Stimulated activated naive B cell treated with anti-CD40 and anti-IgM and Interleukin-4, amounts not matched to agents 10 μg/mL and 1 μg/mL and 100 μg/mL, for 72 hours (primary cell): ENCODE measurements at regions not wholly inside any gene's neighbourhood (a gene's known extent, or its start where the extent isn't known, plus 50 kb on each side); places are given as distances from the start of the nearest gene placed in this dataset.
A peak's percentile ranks its signal among the peaks of the same experiment; 100 is the strongest.

ENCODE experiments used
- ATAC-seq, 2 donors: fragments of 150-1000 bp; cut with Tn5 transposase; replicated peaks; 2 replicates each; pipeline ENCODE4 v1.10.0; 2021; ENCODE audit warnings: moderate library complexity in 1 of 2
- DNase-seq: peaks from one replicate; pipeline ENCODE4 v3.0.0; 2021
- H3K27ac Mint-ChIP-seq: one replicate; pipeline ENCODE4 v1.8.0; 2022; ENCODE audit warnings: mild to moderate bottlenecking, mixed read lengths
- H3K27me3 Mint-ChIP-seq, 2 donors: one replicate each; pipeline ENCODE4 v1.8.0; 2022; ENCODE audit warnings: mixed read lengths in 2 of 2
- H3K36me3 Mint-ChIP-seq, 2 donors: one replicate each; pipeline ENCODE4 v1.8.0; 2022; ENCODE audit warnings: mixed read lengths in 2 of 2, mild to moderate bottlenecking in 1 of 2
- H3K4me1 Mint-ChIP-seq, 2 donors: one replicate each; pipeline ENCODE4 v1.8.0; 2022; ENCODE audit warnings: mixed read lengths in 2 of 2, mild to moderate bottlenecking in 1 of 2
- H3K4me3 Mint-ChIP-seq, 2 donors: one replicate each; pipeline ENCODE4 v1.8.0; 2022; ENCODE audit warnings: mild to moderate bottlenecking in 2 of 2, mixed read lengths in 2 of 2, moderate library complexity in 1 of 2
- H3K9me3 Mint-ChIP-seq, 2 donors: one replicate each; pipeline ENCODE4 v1.8.0; 2022; ENCODE audit warnings: mixed read lengths in 2 of 2, mild to moderate bottlenecking in 1 of 2

DNA sequence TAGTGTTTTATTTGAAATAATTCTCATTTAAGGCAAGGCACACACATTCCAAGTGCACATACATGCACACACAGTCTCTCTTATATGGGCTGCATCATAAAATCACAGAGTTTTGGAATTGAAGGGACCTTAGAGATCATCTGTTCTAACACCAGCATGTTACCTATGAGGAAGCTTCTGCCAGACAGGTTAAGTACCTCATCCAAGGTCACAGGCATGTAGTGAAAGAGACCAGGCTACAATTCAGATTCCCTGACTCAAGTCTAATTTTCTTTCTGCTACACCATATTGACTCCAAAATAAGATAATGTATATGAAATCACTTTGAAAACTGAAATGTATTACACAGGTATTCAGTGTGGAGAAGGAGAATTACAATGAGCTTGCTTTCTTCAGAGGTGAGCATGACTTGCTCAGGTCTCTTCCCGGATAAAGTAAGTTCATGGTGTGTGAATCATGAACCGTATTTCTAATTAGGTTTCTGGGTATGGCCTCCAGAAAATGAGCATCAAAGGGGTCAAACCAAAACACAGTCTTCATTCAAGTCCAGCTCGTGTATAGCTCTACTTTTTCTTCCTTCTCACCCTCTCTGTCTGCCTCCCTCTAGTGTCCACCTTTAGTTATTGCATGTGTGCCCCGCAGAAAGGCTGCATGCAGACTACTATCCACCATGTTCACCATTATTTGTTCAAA, 411.9 kb downstream of the FUT8 start:
- no peaks in the 10 kb centered on the region for H3K9me3 Mint-ChIP-seq
- no peak overlapping the region for H3K4me3 Mint-ChIP-seq
- no peak overlapping the region for H3K27ac Mint-ChIP-seq
- H3K4me1 Mint-ChIP-seq: peaks cover 5% of the 10 kb centered on the region in 2 donors
- ATAC-seq: peak; percentile 89 to 91
- peaks cover 0 to 7% of the 10 kb centered on the region in 2 donors for H3K27me3 Mint-ChIP-seq
- peak; percentile 52 for DNase-seq
- no peaks in the 10 kb centered on the region for H3K36me3 Mint-ChIP-seq

DNA sequence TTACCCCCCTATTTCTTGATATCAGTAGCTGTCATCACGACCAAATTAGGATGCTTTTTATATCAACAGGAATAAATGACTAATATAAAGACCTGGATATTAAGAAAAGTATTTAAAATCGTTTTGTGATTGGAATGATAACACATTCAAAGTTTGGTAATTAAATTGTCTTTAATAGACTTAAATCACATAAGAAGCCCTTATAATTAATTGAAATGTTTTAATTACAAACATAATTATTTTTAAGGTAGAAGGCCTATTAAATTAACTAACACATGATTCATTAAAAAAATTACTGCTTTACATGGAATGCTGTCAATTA, 412.4 kb downstream of the FUT8 start:
- ATAC-seq (no peak), DNase-seq (no peak)
- Mint-ChIP-seq H3K4me3 (no peak overlapping the region), H3K27me3 (peaks cover 0 to 7% of the 10 kb centered on the region in 2 donors), H3K27ac (no peak overlapping the region), H3K36me3 (no peaks in the 10 kb centered on the region), H3K9me3 (no peaks in the 10 kb centered on the region), H3K4me1 (peaks cover 5% of the 10 kb centered on the region in 2 donors)

- H3K27ac Mint-ChIP-seq: no peak overlapping the region
Observed at GRCh38 chr14:65826946-65827345, 414.4 kb downstream of the FUT8 start.

GRCh38 chr14:65827520-65827919, 415.0 kb downstream of the FUT8 start:
- no peak overlapping the region for H3K27ac Mint-ChIP-seq
- peaks cover 5% of the 10 kb centered on the region in 2 donors for H3K4me1 Mint-ChIP-seq
- H3K9me3 Mint-ChIP-seq: peaks cover 0 to 2% of the 10 kb centered on the region in 2 donors
- DNase-seq: no peak
- H3K4me3 Mint-ChIP-seq: no peak overlapping the region
- no peak for ATAC-seq
- peaks cover 0 to 3% of the 10 kb centered on the region in 2 donors for H3K36me3 Mint-ChIP-seq
- H3K27me3 Mint-ChIP-seq: peaks cover 0 to 7% of the 10 kb centered on the region in 2 donors

More at GRCh38 chr14:65826946-65827345, 414.4 kb downstream of the FUT8 start:
- DNase-seq: no peak
- Mint-ChIP-seq H3K9me3 (peaks cover 0 to 2% of the 10 kb centered on the region in 2 donors), H3K4me1 (peaks cover 5% of the 10 kb centered on the region in 2 donors), H3K4me3 (no peak overlapping the region), H3K27me3 (peaks cover 0 to 7% of the 10 kb centered on the region in 2 donors), H3K36me3 (peaks cover 0 to 3% of the 10 kb centered on the region in 2 donors)
- no peak for ATAC-seq

GRCh38 chr14:65828396-65828795, 415.9 kb downstream of the FUT8 start:
- peaks cover 0 to 2% of the 10 kb centered on the region in 2 donors for H3K9me3 Mint-ChIP-seq
- ATAC-seq (no peak), DNase-seq (no peak)
- no peak overlapping the region for H3K4me3 Mint-ChIP-seq
- peaks cover 0 to 7% of the 10 kb centered on the region in 2 donors for H3K27me3 Mint-ChIP-seq
- no peak overlapping the region for H3K27ac Mint-ChIP-seq
- H3K36me3 Mint-ChIP-seq: peaks cover 0 to 3% of the 10 kb centered on the region in 2 donors
- H3K4me1 Mint-ChIP-seq: peaks cover 5% of the 10 kb centered on the region in 2 donors

DNA sequence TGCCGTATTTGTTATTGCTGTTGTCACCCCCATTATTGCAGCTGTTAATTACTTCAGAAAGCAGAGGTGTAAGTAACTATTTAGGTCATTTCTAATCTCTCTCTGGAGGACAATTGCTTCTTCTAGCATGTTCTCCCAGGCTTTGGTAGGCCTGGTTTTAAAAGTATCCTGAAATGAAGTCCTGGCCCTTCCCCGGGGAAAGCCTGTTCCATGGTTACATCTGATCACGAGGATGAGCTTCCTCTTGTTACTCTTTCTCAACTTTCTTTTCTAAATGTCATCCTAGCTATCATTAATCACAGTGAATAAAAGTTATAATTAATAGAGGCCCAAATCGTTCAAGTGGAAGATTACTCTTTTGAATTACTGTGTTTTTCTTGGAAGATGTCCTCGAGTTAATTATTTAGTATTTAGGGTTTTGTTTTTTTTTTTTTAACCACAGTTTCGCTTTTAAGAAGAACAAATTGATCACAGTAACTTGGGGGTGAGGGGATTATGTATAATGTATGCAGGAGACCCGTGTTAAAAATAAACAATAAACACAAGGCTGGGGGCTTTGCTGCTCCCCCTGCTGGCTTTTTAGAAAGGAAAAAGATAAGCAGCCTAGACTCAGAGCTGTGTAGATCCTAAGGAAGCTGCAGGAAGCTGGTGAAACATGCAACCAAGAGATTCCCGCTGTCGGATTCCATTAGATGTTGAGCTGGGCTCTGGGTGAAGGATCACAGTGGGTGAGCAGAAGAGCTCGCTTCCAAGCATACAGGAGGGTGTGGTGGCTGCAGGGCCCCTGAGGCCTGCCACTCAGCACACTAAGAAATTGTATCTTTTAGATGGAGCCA, 420.1 kb downstream of the FUT8 start:
- no peak for DNase-seq
- H3K27me3 Mint-ChIP-seq: peaks cover 3 to 6% of the 10 kb centered on the region in 2 donors

GRCh38 chr14:65833267-65833880, 420.8 kb downstream of the FUT8 start:
- Mint-ChIP-seq H3K9me3 (peaks cover 0 to 2% of the 10 kb centered on the region in 2 donors), H3K27ac (no peak overlapping the region), H3K27me3 (peaks cover 0 to 7% of the 10 kb centered on the region in 2 donors), H3K4me1 (no peaks in the 10 kb centered on the region), H3K4me3 (no peak overlapping the region), H3K36me3 (peaks cover 0 to 3% of the 10 kb centered on the region in 2 donors)
- DNase-seq (no peak), ATAC-seq (no peak)

More for the DNA sequence above, 420.1 kb downstream of the FUT8 start:
- no peak for ATAC-seq
- H3K9me3 Mint-ChIP-seq: peaks cover 0 to 2% of the 10 kb centered on the region in 2 donors
- no peak overlapping the region for H3K4me3 Mint-ChIP-seq
- peaks cover 0 to under 1% of the 10 kb centered on the region in 2 donors for H3K4me1 Mint-ChIP-seq
- H3K36me3 Mint-ChIP-seq: peaks cover 0 to 3% of the 10 kb centered on the region in 2 donors
- no peak overlapping the region for H3K27ac Mint-ChIP-seq

GRCh38 chr14:65834051-65834450, 421.5 kb downstream of the FUT8 start:
- Mint-ChIP-seq H3K36me3 (peaks cover 0 to 3% of the 10 kb centered on the region in 2 donors), H3K4me3 (no peak overlapping the region), H3K4me1 (no peaks in the 10 kb centered on the region), H3K27ac (no peak overlapping the region), H3K9me3 (peaks cover 0 to 2% of the 10 kb centered on the region in 2 donors), H3K27me3 (peaks cover 0 to 7% of the 10 kb centered on the region in 2 donors)
- ATAC-seq (no peak), DNase-seq (no peak)

DNA sequence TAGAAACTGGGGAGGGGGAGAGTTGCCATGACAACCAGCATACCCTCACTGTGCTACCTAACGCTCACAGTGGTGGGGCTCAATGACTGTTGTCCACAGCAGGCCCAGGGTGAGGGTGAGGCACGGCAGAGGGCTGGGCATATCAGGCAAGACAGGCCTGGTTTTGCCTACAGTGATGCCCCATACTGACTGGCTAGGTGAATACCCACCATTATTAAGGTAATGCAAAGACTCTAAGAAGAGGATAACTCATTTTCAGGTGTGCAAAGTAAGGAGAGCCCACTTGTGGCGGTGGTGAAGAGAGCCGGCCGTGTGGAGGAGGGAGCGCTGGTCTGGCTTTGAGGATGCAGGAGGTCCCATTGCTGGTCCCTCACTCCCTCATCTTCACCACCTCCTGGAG, 422.3 kb downstream of the FUT8 start:
- no peak overlapping the region for H3K4me3 Mint-ChIP-seq
- no peak overlapping the region for H3K27ac Mint-ChIP-seq
- peaks cover 0 to 3% of the 10 kb centered on the region in 2 donors for H3K36me3 Mint-ChIP-seq
- peaks cover 0 to 7% of the 10 kb centered on the region in 2 donors for H3K27me3 Mint-ChIP-seq
- DNase-seq: no peak
- H3K9me3 Mint-ChIP-seq: peaks cover 0 to 2% of the 10 kb centered on the region in 2 donors
- ATAC-seq: no peak
- H3K4me1 Mint-ChIP-seq: no peaks in the 10 kb centered on the region

DNA sequence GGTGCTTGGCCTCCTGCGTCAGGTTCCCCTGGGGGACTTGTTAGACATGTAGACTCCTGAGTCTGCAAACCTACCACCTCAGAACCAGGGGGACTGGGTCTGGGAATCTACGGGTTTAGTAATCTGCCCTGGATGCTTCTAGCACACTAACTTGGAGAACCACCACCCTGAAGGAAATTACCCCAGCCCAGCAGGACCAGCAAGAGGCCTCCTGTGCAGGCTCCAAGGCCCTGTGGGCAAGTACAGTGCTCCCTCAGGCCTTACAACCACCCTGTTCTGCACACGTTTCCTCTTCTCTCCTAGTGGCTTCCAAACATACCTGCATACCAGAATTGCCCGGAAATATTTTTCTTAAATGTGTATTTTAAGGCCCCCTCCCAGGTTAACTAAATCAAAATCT, 423.0 kb downstream of the FUT8 start:
- ATAC-seq: no peak

GRCh38 chr14:65838565-65838964, 426.0 kb downstream of the FUT8 start:
- no peak overlapping the region for H3K4me3 Mint-ChIP-seq
- H3K9me3 Mint-ChIP-seq: no peaks in the 10 kb centered on the region
- H3K4me1 Mint-ChIP-seq: no peaks in the 10 kb centered on the region
- ATAC-seq (no peak), DNase-seq (no peak)
- peak overlapping the region; percentile 11 for H3K27ac Mint-ChIP-seq
- H3K27me3 Mint-ChIP-seq: peaks cover 0 to 7% of the 10 kb centered on the region in 2 donors
- H3K36me3 Mint-ChIP-seq: no peaks in the 10 kb centered on the region

More for the DNA sequence above, 423.0 kb downstream of the FUT8 start:
- Mint-ChIP-seq H3K4me1 (no peaks in the 10 kb centered on the region), H3K4me3 (no peak overlapping the region), H3K36me3 (no peaks in the 10 kb centered on the region), H3K9me3 (no peaks in the 10 kb centered on the region), H3K27ac (no peak overlapping the region), H3K27me3 (peaks cover 0 to 7% of the 10 kb centered on the region in 2 donors)
- DNase-seq: no peak

GRCh38 chr14:65840118-65840751, 427.7 kb downstream of the FUT8 start:
- H3K27ac Mint-ChIP-seq: no peak overlapping the region
- peaks cover 0 to 7% of the 10 kb centered on the region in 2 donors for H3K27me3 Mint-ChIP-seq
- no peak for ATAC-seq
- no peaks in the 10 kb centered on the region for H3K36me3 Mint-ChIP-seq
- H3K4me3 Mint-ChIP-seq: no peak overlapping the region
- DNase-seq: no peak
- no peaks in the 10 kb centered on the region for H3K9me3 Mint-ChIP-seq
- no peaks in the 10 kb centered on the region for H3K4me1 Mint-ChIP-seq

GRCh38 chr14:65840786-65841185, 428.3 kb downstream of the FUT8 start:
- H3K27me3 Mint-ChIP-seq: peaks cover 0 to 7% of the 10 kb centered on the region in 2 donors
- H3K36me3 Mint-ChIP-seq: no peaks in the 10 kb centered on the region
- no peak for ATAC-seq
- DNase-seq: no peak
- H3K4me3 Mint-ChIP-seq: no peak overlapping the region
- H3K4me1 Mint-ChIP-seq: no peaks in the 10 kb centered on the region
- H3K9me3 Mint-ChIP-seq: no peaks in the 10 kb centered on the region
- no peak overlapping the region for H3K27ac Mint-ChIP-seq
